Fibroblast of lung (primary cell): ENCODE measurements at regions not wholly inside any gene's neighbourhood (a gene's known extent, or its start where the extent isn't known, plus 50 kb on each side); places are given as distances from the start of the nearest gene placed in this dataset.

Experiments
- DNase-seq, 2 donors: peaks; one replicate each; pipeline versions ENCODE4 v3.0.0 to v3.0.0-alpha.2; 2010; ENCODE audit warnings: low read depth in 2 of 2
- H2AFZ ChIP-seq: 2 replicates; pipeline ENCODE4 v1.5.1; 2012; ENCODE audit warnings: low read length, control low read depth, inconsistent platforms
- H3K27ac ChIP-seq: 2 replicates; pipeline ENCODE4 v1.5.1; 2011; ENCODE audit warnings: low read length, control low read depth; ENCODE audit not compliant: insufficient read depth
- H3K27me3 ChIP-seq: 2 replicates; pipeline ENCODE4 v1.5.1; 2011; ENCODE audit warnings: mild to moderate bottlenecking, low read length; ENCODE audit not compliant: control insufficient read depth, insufficient read depth
- H3K36me3 ChIP-seq: 2 replicates; pipeline ENCODE4 v1.5.1; 2011; ENCODE audit warnings: low read length; ENCODE audit not compliant: control insufficient read depth, insufficient read depth
- H3K4me1 ChIP-seq: 2 replicates; pipeline ENCODE4 v1.5.1; 2011; ENCODE audit warnings: low read length; ENCODE audit not compliant: control insufficient read depth, insufficient read depth; ENCODE audit errors: extremely low read depth
- H3K4me2 ChIP-seq: 2 replicates; pipeline ENCODE4 v1.5.1; 2011; ENCODE audit warnings: low read length, control low read depth; ENCODE audit not compliant: insufficient read depth; ENCODE audit errors: extremely low read depth
- H3K4me3 ChIP-seq, 4 experiments: fragments of 200-600 bp in 1 of 4; sonication (generic) in 1 of 4; replicated peaks in 1 of 4; 2 replicates each; pipeline ENCODE4 v1.5.1; 2011 to 2016; ENCODE audit warnings: low read length in 4 of 4, low read depth in 3 of 4, mild to moderate bottlenecking in 3 of 4, control low read depth in 2 of 4, inconsistent platforms in 1 of 4, mixed read lengths in 1 of 4; ENCODE audit not compliant: insufficient read depth in 1 of 4; ENCODE audit errors: control extremely low read depth in 1 of 4
- H3K79me2 ChIP-seq: 2 replicates; pipeline ENCODE4 v1.5.1; 2012; ENCODE audit warnings: mild to moderate bottlenecking, low read length, inconsistent platforms; ENCODE audit not compliant: control insufficient read depth, insufficient read depth
- H3K9ac ChIP-seq: 2 replicates; pipeline ENCODE4 v1.5.1; 2011; ENCODE audit warnings: mild to moderate bottlenecking, low read length, control low read depth; ENCODE audit not compliant: insufficient read depth
- H3K9me3 ChIP-seq: 2 replicates; pipeline ENCODE4 v1.5.1; 2012; ENCODE audit warnings: low read depth, low read length; ENCODE audit not compliant: control insufficient read depth, insufficient read depth
- H4K20me1 ChIP-seq: 2 replicates; pipeline ENCODE4 v1.5.1; 2011; ENCODE audit warnings: low read length; ENCODE audit not compliant: control insufficient read depth, insufficient read depth; ENCODE audit errors: extremely low read depth
- CTCF ChIP-seq, 2 donors: IDR thresholded peaks in 1 of 2; conservative IDR thresholded peaks in 1 of 2; 1 replicate in 1 of 2; 2 replicates in 1 of 2; pipeline ENCODE4 v1.5.1; 2011 to 2012; ENCODE audit warnings: low read length in 2 of 2, control low read depth in 1 of 2, inconsistent platforms in 1 of 2, low read depth in 1 of 2, mild to moderate bottlenecking in 1 of 2
- EZH2 ChIP-seq: IDR thresholded peaks from 2 replicates; pipeline ENCODE4 v1.5.1; 2012; ENCODE audit warnings: low read length, control low read depth, mild to moderate bottlenecking; ENCODE audit errors: missing control alignments

GRCh38 chr9:28976684-28977083 is 1403.4 kb upstream of the C9orf72 start:
- no peaks in the 10 kb centered on the region for H4K20me1 ChIP-seq
- H3K4me3 ChIP-seq = no peak overlapping the region
- no peaks in the 10 kb centered on the region for H3K27me3 ChIP-seq
- TF ChIP-seq CTCF (conservative IDR thresholded peaks at IDR 0.05 in 1 of 2, IDR thresholded peaks at IDR 0.05 in 1 of 2; ENCODE audit: low read depth in 1 of 2, low read length in 2 of 2) (no peak), EZH2 (no peak)
- no peak for DNase-seq
- no peak overlapping the region for H3K9ac ChIP-seq
- no peak overlapping the region for H2AFZ ChIP-seq
- no peak overlapping the region for H3K4me2 ChIP-seq
- no peaks in the 10 kb centered on the region for H3K79me2 ChIP-seq
- no peaks in the 10 kb centered on the region for H3K4me1 ChIP-seq
- H3K27ac ChIP-seq = no peak overlapping the region
- no peaks in the 10 kb centered on the region for H3K36me3 ChIP-seq
- H3K9me3 ChIP-seq = no peaks in the 10 kb centered on the region

DNA sequence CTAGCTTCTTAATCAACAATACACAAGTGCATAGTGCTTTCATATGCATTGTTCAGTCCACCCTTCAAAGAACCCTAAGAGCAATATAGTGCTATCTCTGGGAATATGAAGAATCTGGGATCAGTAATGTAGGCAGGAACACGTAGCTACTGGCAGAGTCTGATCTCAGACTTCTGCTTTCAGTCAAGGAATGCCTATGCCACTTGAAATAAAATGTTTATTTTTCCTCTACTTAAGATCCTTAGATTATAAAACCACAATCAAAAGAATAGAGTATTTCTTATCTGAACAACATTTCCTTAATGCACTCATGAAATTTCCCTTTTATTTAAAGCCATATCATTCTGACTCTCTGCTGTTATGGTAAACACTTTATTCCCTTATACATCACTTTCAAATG is 1407.8 kb upstream of the C9orf72 start:
- Histone ChIP-seq H3K4me1 (no peaks in the 10 kb centered on the region), H3K4me3 (no peak overlapping the region), H3K79me2 (no peaks in the 10 kb centered on the region), H3K27me3 (no peaks in the 10 kb centered on the region), H3K4me2 (no peak overlapping the region), H3K36me3 (no peaks in the 10 kb centered on the region), H3K9me3 (no peaks in the 10 kb centered on the region), H2AFZ (no peak overlapping the region), H3K27ac (no peak overlapping the region), H4K20me1 (no peaks in the 10 kb centered on the region), H3K9ac (no peak overlapping the region)
- DNase-seq = no peak
- TF ChIP-seq CTCF (conservative IDR thresholded peaks at IDR 0.05 in 1 of 2, IDR thresholded peaks at IDR 0.05 in 1 of 2; ENCODE audit: low read depth in 1 of 2, low read length in 2 of 2) (no peak), EZH2 (no peak)

GRCh38 chr9:28981711-28982110 is 1408.4 kb upstream of the C9orf72 start:
- Histone ChIP-seq H3K36me3 (no peaks in the 10 kb centered on the region), H3K27me3 (no peaks in the 10 kb centered on the region), H2AFZ (no peak overlapping the region), H3K9me3 (no peaks in the 10 kb centered on the region), H3K79me2 (no peaks in the 10 kb centered on the region), H4K20me1 (no peaks in the 10 kb centered on the region), H3K4me1 (no peaks in the 10 kb centered on the region), H3K4me3 (no peak overlapping the region), H3K9ac (no peak overlapping the region), H3K4me2 (no peak overlapping the region), H3K27ac (no peak overlapping the region)
- no peak for DNase-seq
- TF ChIP-seq EZH2 (no peak), CTCF (conservative IDR thresholded peaks at IDR 0.05 in 1 of 2, IDR thresholded peaks at IDR 0.05 in 1 of 2; ENCODE audit: low read depth in 1 of 2, low read length in 2 of 2) (no peak)
